Vagina (tissue), 2 donors: ENCODE measurements at regions not wholly inside any gene's neighbourhood (a gene's known extent, or its start where the extent isn't known, plus 50 kb on each side); places are given as distances from the start of the nearest gene placed in this dataset.

Experiments used
- CTCF ChIP-seq, 3 experiments: fragments of 450-650 bp in 2 of 3; fragments of 200-600 bp in 1 of 3; sonication (generic) in 1 of 3; IDR thresholded peaks; one replicate each; pipeline ENCODE4 v1.5.1; 2017 to 2019; ENCODE audit warnings: antibody characterized with exemption in 3 of 3, mild to moderate bottlenecking in 2 of 3, moderate library complexity in 2 of 3
- POLR2A ChIP-seq, 2 donors: fragments of 450-650 bp; IDR thresholded peaks; one replicate each; pipeline ENCODE4 v1.6.1; 2017; ENCODE audit warnings: antibody characterized with exemption in 2 of 2, mild to moderate bottlenecking in 2 of 2, moderate library complexity in 2 of 2
- POLR2AphosphoS5 ChIP-seq, 2 donors: sonication (generic); formaldehyde crosslinking; IDR thresholded peaks; one replicate each; pipeline ENCODE4 v1.9.0; 2017; ENCODE audit warnings: antibody characterized with exemption in 2 of 2, mild to moderate bottlenecking in 2 of 2, low read depth in 1 of 2; ENCODE audit not compliant: insufficient read depth in 1 of 2

- TF ChIP-seq CTCF (IDR thresholded peaks at IDR 0.05) (no peak), POLR2A (IDR thresholded peaks at IDR 0.05) (no peak), POLR2AphosphoS5 (IDR thresholded peaks at IDR 0.05; ENCODE audit: insufficient read depth in 1 of 2, low read depth in 1 of 2) (no peak)
Measured at GRCh38 chr13:107079423-107080049, 511.6 kb upstream of the ARGLU1 start.
